Testis (tissue), 2 donors: ENCODE measurements at regions not wholly inside any gene's neighbourhood (a gene's known extent, or its start where the extent isn't known, plus 50 kb on each side); places are given as distances from the start of the nearest gene placed in this dataset.

Experiments
- POLR2A ChIP-seq: fragments of 450-650 bp; IDR thresholded peaks from one replicate; pipeline ENCODE4 v1.6.1; 2017; ENCODE audit warnings: antibody characterized with exemption, mild to moderate bottlenecking, moderate library complexity
- TF ChIP-seq, protein P1 (sequence below), 3 experiments: fragments of 450-650 bp in 2 of 3; fragments of 200-600 bp in 1 of 3; sonication (generic) in 1 of 3; IDR thresholded peaks; one replicate each; pipeline ENCODE4 v1.5.1; 2016 to 2019; ENCODE audit warnings: antibody characterized with exemption in 3 of 3, mild to moderate bottlenecking in 2 of 3, moderate library complexity in 1 of 3

DNA sequence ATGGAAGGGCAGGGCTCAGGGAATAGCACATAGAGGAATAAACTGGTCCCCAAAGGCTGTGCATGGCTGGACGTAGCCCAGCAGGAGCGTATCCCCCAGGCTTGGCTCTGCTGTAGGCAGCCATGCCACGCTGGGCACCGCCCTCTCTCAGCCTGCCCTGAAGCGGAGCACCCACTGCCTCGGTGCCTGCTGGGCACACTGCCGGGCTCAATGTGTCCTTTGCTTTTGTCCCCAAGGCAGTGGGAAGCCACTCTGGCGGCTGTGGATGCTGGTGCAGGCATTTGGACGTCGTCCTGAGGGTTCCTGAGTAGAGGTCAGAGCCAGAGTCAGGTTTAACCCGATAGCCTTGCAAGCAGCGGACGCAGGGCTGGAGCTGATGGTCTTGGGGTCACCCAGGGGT is 141.0 kb downstream of the ENGASE start:
- TF ChIP-seq, protein P1, sequence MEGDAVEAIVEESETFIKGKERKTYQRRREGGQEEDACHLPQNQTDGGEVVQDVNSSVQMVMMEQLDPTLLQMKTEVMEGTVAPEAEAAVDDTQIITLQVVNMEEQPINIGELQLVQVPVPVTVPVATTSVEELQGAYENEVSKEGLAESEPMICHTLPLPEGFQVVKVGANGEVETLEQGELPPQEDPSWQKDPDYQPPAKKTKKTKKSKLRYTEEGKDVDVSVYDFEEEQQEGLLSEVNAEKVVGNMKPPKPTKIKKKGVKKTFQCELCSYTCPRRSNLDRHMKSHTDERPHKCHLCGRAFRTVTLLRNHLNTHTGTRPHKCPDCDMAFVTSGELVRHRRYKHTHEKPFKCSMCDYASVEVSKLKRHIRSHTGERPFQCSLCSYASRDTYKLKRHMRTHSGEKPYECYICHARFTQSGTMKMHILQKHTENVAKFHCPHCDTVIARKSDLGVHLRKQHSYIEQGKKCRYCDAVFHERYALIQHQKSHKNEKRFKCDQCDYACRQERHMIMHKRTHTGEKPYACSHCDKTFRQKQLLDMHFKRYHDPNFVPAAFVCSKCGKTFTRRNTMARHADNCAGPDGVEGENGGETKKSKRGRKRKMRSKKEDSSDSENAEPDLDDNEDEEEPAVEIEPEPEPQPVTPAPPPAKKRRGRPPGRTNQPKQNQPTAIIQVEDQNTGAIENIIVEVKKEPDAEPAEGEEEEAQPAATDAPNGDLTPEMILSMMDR (IDR thresholded peaks at IDR 0.05) = no peak
- TF ChIP-seq POLR2A = no peak
